ENCODE measurements at regions not wholly inside any gene's neighbourhood (a gene's known extent, or its start where the extent isn't known, plus 50 kb on each side); places are given as distances from the start of the nearest gene placed in this dataset.

DNA sequence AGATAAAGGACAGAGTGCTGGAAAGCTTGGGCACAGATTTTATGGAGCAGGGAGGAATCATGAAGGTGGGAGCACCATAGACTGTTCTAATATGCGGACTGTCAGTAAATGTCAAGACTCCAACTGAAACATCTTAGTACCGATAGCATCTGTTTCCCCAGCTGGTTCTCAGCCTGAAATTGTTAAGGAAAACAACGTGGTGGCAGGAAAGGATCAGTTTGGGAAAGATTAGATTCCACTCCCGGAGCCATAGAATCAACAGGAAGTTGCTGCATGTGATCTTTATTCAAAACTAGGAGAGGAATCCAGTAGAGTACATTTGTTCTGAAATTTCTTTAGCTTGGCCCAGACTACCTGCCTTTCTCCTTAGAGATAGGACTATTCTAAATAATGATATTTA lies 559.1 kb downstream of the CSNK1G3 start (continued):
- TF ChIP-seq, protein P1, sequence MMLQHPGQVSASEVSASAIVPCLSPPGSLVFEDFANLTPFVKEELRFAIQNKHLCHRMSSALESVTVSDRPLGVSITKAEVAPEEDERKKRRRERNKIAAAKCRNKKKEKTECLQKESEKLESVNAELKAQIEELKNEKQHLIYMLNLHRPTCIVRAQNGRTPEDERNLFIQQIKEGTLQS (IDR thresholded peaks at IDR 0.05; ENCODE audit: insufficient read depth, low read depth, low read length), result no peak
- TF ChIP-seq EZH2 (IDR thresholded peaks at IDR 0.05; ENCODE audit: low read depth, low read length, severe bottlenecking), result no peak

All from H1 (cell line).